NCI-H2171 treated with DMSO at 0.1 percent for 48 hours (cell line): ENCODE measurements at regions not wholly inside any gene's neighbourhood (a gene's known extent, or its start where the extent isn't known, plus 50 kb on each side); places are given as distances from the start of the nearest gene placed in this dataset.

Experiments used
- DNase-seq: peaks from one replicate; lab custom pipeline; 2025; lab: John Stamatoyannopoulos, UW

DNA sequence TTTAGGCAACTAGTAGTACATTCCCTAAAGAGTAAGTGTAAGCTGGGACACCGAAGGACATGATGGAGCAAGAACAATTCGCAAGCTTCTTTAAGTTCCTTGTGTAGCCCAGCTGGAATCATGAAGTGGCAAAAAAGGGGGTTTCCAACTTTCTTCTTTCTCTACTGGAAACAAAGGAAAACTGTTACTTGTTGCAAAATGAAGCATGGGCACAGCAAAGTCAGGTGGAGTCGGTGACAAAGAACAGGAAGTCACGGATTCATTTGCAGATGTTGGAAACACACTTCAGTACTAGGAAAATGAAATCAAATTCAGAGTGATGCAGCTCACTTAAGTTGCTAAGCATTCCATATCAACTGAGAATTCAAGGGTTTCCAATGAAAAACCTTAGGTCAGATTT is 706.9 kb upstream of the STXBP6 start:
- DNase-seq = no peak

DNA sequence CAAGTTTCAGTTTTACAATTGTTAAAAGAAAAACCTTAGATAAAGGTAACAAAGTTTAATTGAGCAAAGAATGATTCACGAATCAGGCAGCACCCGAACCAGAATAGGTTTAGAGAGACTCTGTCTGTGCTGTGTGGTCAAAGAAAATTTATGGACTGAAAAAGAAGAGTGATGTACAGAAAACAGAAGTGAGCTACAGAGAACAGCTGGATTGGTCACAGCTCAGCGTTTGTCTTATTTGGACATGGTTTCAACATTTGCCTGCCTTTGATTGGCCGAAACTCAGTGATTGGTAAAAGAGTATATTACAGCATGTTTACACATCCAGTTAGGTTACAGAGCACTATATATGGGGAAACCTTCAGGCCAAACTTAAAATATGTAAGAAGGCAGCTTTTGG is 703.2 kb upstream of the STXBP6 start:
- no peak for DNase-seq

DNA sequence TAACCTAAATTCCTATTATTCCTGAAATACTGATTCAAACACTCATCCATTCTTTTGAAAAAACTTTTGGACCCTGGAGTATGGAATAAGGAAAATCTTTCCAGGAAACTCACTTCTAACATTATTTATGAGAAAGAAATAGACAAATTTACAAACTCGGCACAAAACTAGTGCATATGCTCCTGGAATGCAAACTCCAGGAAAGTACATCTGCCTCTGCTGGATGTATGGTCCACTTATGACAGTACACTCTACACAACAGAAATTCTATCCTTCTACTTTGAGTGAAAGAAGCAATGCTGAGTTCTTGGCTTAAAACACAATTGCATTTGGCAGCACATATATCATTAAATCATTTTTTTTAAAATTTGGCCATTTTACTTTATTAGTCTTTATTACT is 700.5 kb upstream of the STXBP6 start:
- no peak for DNase-seq
